K562 (cell line): ENCODE measurements at regions not wholly inside any gene's neighbourhood (a gene's known extent, or its start where the extent isn't known, plus 50 kb on each side); places are given as distances from the start of the nearest gene placed in this dataset.

Experiments used
- ATAC-seq: fragments of 200-7000 bp; cut with Tn5 transposase; 3 replicates; pipeline ENCODE4 v1.9.1; 2020; ENCODE audit warnings: moderate library complexity
- BruUV-seq: library from RNA; stranded (reverse); fragments of 400-500 nt; replicated peaks from 2 replicates; lab custom pipeline; 2021; lab: Mats Ljungman, UMichigan
- CTCF ChIA-PET: fragments of 300-600 bp; formaldehyde crosslinking; extraction: SDS; loops from one replicate; lab custom pipeline; 2021; ENCODE audit warnings: low intra/inter-chr PET ratio; lab: Yijun Ruan, JAX
- POLR2A ChIA-PET: fragments of 300-600, 350-650 bp; sonication (Branson Sonifier 250); formaldehyde crosslinking; extraction: SDS; loops from one replicate; lab custom pipeline; 2021; ENCODE audit warnings: antibody characterized with exemption, inconsistent platforms; lab: Yijun Ruan, JAX
- DNase-seq, 4 experiments: peaks; one replicate each; pipeline versions ENCODE4 v3.0.0 to v3.0.0-alpha.2; 2011 to 2018; ENCODE audit warnings: low spot score in 3 of 4, mixed read lengths in 3 of 4; ENCODE audit errors: extremely low read depth in 1 of 4
- FAIRE-seq: peaks from 2 replicates; lab custom pipeline; 2011; peaks lifted over from hg19 to GRCh38; lab: Jason Lieb, UNC
- H2AFZ ChIP-seq: 2 replicates; pipeline ENCODE4 v1.6.0; 2011; ENCODE audit warnings: low read depth, low read length, control low read depth, inconsistent platforms
- H3K27ac ChIP-seq: fragments of 200-600 bp; 3 replicates; pipeline ENCODE4 v1.8.0; 2011; ENCODE audit warnings: low read depth, mild to moderate bottlenecking, control low read depth, inconsistent platforms, low read length, moderate library complexity, mixed read lengths; ENCODE audit errors: extremely low read depth
- H3K27me3 ChIP-seq, 2 experiments: fragments of 300-600 bp in 1 of 2; 2 replicates in 1 of 2; 3 replicates in 1 of 2; pipeline versions ENCODE4 v1.6.0 to v1.8.0; 2011; ENCODE audit warnings: inconsistent platforms in 2 of 2, low read length in 2 of 2, mild to moderate bottlenecking in 1 of 2, mixed read lengths in 1 of 2, moderate library complexity in 1 of 2; ENCODE audit not compliant: control insufficient read depth in 2 of 2, insufficient read depth in 2 of 2
- H3K36me3 ChIP-seq: fragments of 300-600 bp; 3 replicates; pipeline ENCODE4 v1.8.0; 2011; ENCODE audit warnings: mild to moderate bottlenecking, low read length, inconsistent platforms; ENCODE audit not compliant: control insufficient read depth, insufficient read depth
- H3K4me1 ChIP-seq, 2 experiments: fragments of 200-600 bp in 1 of 2; replicated peaks in 1 of 2; 2 replicates in 1 of 2; 3 replicates in 1 of 2; pipeline versions ENCODE4 v1.5.1 to v1.8.0; 2011; ENCODE audit warnings: inconsistent platforms in 2 of 2, low read length in 2 of 2, mild to moderate bottlenecking in 1 of 2, mixed read lengths in 1 of 2, moderate library complexity in 1 of 2; ENCODE audit not compliant: control insufficient read depth in 2 of 2, insufficient read depth in 2 of 2
- H3K4me2 ChIP-seq: 2 replicates; pipeline ENCODE4 v1.6.1; 2011; ENCODE audit warnings: low read length, control low read depth, inconsistent platforms, mixed read lengths; ENCODE audit not compliant: insufficient read depth
- H3K4me3 ChIP-seq: fragments of 200-600 bp; sonication (generic), shearing (Covaris generic); 2 replicates; pipeline ENCODE4 v1.5.1; 2016; ENCODE audit warnings: control low read depth, inconsistent platforms
- H3K79me2 ChIP-seq: fragments of 200-600 bp; 3 replicates; pipeline ENCODE4 v1.8.0; 2011; ENCODE audit warnings: low read length, inconsistent platforms; ENCODE audit not compliant: control insufficient read depth, insufficient read depth
- H3K9ac ChIP-seq, 2 experiments: 2 replicates each; pipeline versions ENCODE4 v1.6.0 to v1.6.1; 2011; ENCODE audit warnings: low read depth in 2 of 2, low read length in 2 of 2, control low read depth in 1 of 2, inconsistent platforms in 1 of 2, mild to moderate bottlenecking in 1 of 2, mixed read lengths in 1 of 2; ENCODE audit not compliant: insufficient read depth in 1 of 2
- H3K9me1 ChIP-seq: one replicate; pipeline ENCODE4 v1.6.0; 2011; ENCODE audit warnings: inconsistent platforms, mild to moderate bottlenecking, low read length, moderate library complexity; ENCODE audit not compliant: control insufficient read depth, insufficient read depth
- H3K9me3 ChIP-seq: replicated peaks from 2 replicates; pipeline ENCODE4 v1.5.1; 2011; ENCODE audit warnings: low read depth, low read length, inconsistent platforms; ENCODE audit not compliant: control insufficient read depth, insufficient read depth
- H4K20me1 ChIP-seq: replicated peaks from 2 replicates; pipeline ENCODE4 v1.6.1; 2011; ENCODE audit warnings: low read length, inconsistent platforms, mixed read lengths; ENCODE audit not compliant: control insufficient read depth, insufficient read depth
- CTCF ChIP-seq, 3 experiments: IDR thresholded peaks in 2 of 3; conservative IDR thresholded peaks in 1 of 3; 2 replicates each; pipeline ENCODE4 v1.5.1; 2011 to 2012; ENCODE audit warnings: low read length in 3 of 3, mild to moderate bottlenecking in 3 of 3, control low read depth in 2 of 3, improper control_type of control experiment in 1 of 3, inconsistent platforms in 1 of 3, low read depth in 1 of 3, mixed read lengths in 1 of 3, moderate library complexity in 1 of 3; ENCODE audit not compliant: insufficient read depth in 2 of 3
- GTF3C2 ChIP-seq: IDR thresholded peaks from 3 replicates; pipeline ENCODE4 v1.6.1; 2011; ENCODE audit warnings: borderline replicate concordance, mild to moderate bottlenecking, moderate library complexity; ENCODE audit not compliant: insufficient read length; ENCODE audit errors: extremely low read depth
- MLX ChIP-seq, 2 experiments: fragments of 450-650 bp in 1 of 2; sonication (generic) in 1 of 2; formaldehyde crosslinking; conservative IDR thresholded peaks; 2 replicates each; pipeline versions ENCODE4 v1.4.0 to v1.8.1; 2020 to 2022; ENCODE audit warnings: mild to moderate bottlenecking in 1 of 2, missing genetic modification reagents in 1 of 2
- POLR3A ChIP-seq: IDR thresholded peaks from 2 replicates; pipeline ENCODE4 v1.6.1; 2011; ENCODE audit warnings: borderline replicate concordance, mild to moderate bottlenecking, moderate library complexity; ENCODE audit not compliant: insufficient read length, insufficient read depth; ENCODE audit errors: extremely low read depth
- TCF15 ChIP-seq: fragments of 250-450 bp; sonication (Bioruptor Pico); IDR thresholded peaks from 2 replicates; pipeline ENCODE4 v1.8.0; 2022; ENCODE audit warnings: moderate library complexity, mild to moderate bottlenecking, inconsistent platforms
- TEAD1 ChIP-seq, 2 experiments: fragments of 450-650 bp in 1 of 2; sonication (generic) in 1 of 2; formaldehyde crosslinking; IDR thresholded peaks; 2 replicates each; pipeline versions ENCODE4 v1.4.0 to v1.8.0; 2020 to 2022; ENCODE audit warnings: mild to moderate bottlenecking in 2 of 2, missing genetic modification reagents in 1 of 2
- ZNF263 ChIP-seq: sonication (generic); formaldehyde crosslinking; IDR thresholded peaks from 2 replicates; pipeline ENCODE4 v1.8.0; 2022; ENCODE audit warnings: mild to moderate bottlenecking, missing genetic modification reagents, borderline replicate concordance
- in situ Hi-C: fragments of 300-500 bp; cut with MboI; formaldehyde crosslinking; loops from 4 replicates; pipeline ENCODE4 v1.15.0; 2018; ENCODE audit warnings: inconsistent platforms, mixed read lengths
- intact Hi-C: fragments of 100-400 bp; cut with micrococcal nuclease; formaldehyde crosslinking; loops from 2 replicates; pipeline ENCODE4 v1.14.2; 2022

DNA sequence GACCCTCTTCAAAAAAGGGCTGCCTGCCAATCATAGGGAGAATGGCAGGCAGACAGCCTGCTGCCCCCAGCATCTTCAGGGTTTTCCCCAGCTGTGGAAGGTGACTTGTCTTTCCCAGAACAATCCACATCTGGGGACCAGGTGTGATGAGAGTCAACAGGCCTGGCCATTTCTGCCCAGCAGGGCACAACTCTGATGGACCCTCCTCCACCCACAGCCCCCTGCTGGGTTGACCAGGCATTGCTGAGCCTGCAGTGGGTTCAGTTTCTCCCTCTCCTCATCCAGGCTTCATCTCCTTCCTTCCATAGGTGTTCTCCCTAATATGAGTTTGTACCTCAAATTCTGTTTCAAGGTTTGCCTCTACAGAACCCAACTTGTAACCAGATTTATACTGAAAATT is 111.0 kb downstream of the MINAR1 start:
- intact Hi-C loops (no loop called here), in situ Hi-C loops (no loop called here)
- H3K4me1 ChIP-seq: no peaks in the 10 kb centered on the region
- H3K9ac ChIP-seq: no peak overlapping the region
- no peaks in the 10 kb centered on the region for H3K36me3 ChIP-seq
- no peaks in the 10 kb centered on the region for H3K9me3 ChIP-seq
- H3K27ac ChIP-seq: no peak overlapping the region
- H4K20me1 ChIP-seq: peaks cover 3% of the 10 kb centered on the region; the same call in 1 of the 2 replicates
- ATAC-seq: no peak
- H3K4me3 ChIP-seq: no peak overlapping the region
- FAIRE-seq: no peak
- H3K9me1 ChIP-seq: peaks cover 3% of the 10 kb centered on the region
- H2AFZ ChIP-seq: no peak overlapping the region
- no peak for TF ChIP-seq MLX (CRISPR knock-in tag; conservative IDR thresholded peaks at IDR 0.05)
- TF ChIP-seq TCF15 (CRISPR knock-in tag): no peak
- no peak for TF ChIP-seq TEAD1 (CRISPR knock-in tag; IDR thresholded peaks at IDR 0.05)
- peak in 2 of 3 experiments; percentile 17 to 24; a peak in 1 of 6 replicates for TF ChIP-seq CTCF (IDR thresholded peaks at IDR 0.05 in 2 of 3, conservative IDR thresholded peaks at IDR 0.05 in 1 of 3; ENCODE audit: insufficient read depth in 2 of 3, low read depth in 1 of 3, low read length in 3 of 3)
- no peak for TF ChIP-seq POLR3A
- no peak for TF ChIP-seq GTF3C2
- TF ChIP-seq ZNF263 (CRISPR knock-in tag): no peak
- no peak overlapping the region for H3K4me2 ChIP-seq
- H3K27me3 ChIP-seq: peaks cover 7 to 10% of the 10 kb centered on the region in 2 experiments; a peak in 3 of 5 replicates
- H3K79me2 ChIP-seq: no peaks in the 10 kb centered on the region
- CTCF ChIA-PET: no interaction called here
- POLR2A ChIA-PET: no interaction called here
- no peak for DNase-seq
- BruUV-seq: no TSS peak
